Kidney tubule cell (primary cell): ENCODE measurements at regions not wholly inside any gene's neighbourhood (a gene's known extent, or its start where the extent isn't known, plus 50 kb on each side); places are given as distances from the start of the nearest gene placed in this dataset.
"Not testable (repeated sequence)": the region's sequence is repeated elsewhere in the genome, so short reads cannot be mapped to it uniquely, and the experiment has no call there.

Experiments used
- DNase-seq: peaks from one replicate; pipeline ENCODE4 v3.0.0-alpha.2; 2018; ENCODE audit warnings: low spot score

DNA sequence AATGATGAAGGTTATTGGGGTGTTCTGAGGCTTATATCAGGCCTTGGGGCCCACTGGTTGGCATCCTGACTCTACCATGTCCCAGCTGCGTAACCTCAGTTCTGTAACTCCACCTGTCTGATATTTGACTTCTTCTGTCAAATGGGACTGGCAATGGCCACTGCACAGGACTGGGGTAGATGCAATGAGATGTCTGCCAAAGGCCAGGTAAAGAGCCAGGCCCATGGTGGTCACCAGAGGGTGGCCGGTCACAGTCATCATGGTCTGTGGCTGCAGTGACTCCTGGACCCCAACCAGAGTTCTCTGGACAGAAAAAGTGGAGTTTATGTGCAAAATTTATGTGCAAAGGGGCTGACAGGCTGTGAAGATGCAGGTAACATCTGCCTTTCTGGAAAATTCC, 173.3 kb downstream of the PTPRU start:
- no peak for DNase-seq

DNA sequence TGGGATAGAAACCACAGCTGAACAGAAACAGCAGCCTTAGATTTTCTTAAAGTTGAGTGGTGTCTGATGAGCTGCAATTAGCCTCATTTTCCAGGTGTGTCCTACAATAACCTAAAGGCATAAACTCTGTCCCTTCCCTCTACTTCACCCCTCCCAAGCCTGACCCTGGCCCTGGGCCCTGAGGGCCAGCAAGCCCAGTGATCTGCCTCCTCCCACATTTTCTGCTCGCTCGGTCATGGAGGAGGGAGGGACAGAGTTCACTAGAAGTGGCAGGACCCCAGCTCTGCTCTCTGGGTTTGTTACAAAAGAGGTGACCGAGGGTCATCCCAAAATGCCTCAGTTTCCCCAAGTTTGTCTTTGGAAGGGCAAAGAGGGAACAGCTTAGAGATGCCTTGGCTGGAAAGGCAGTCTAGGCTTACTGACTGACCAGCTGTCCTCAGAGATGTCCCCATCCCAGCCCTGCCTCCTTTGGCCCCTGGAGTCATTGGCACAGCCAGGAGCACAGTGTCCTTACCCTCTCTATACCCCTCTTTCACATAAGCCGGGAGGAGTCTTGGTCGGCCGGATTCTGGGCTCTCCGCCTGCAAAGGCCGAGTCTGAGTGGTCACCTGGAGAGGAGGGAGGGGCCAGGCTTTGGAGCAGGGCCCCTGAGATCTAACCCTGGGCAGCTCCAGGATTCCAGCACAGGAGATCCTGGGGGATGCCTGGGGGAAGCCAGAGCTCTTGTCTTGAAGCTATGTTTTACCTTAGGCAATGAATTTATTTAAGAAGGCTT, 172.7 kb downstream of the PTPRU start:
- no peak for DNase-seq

DNA sequence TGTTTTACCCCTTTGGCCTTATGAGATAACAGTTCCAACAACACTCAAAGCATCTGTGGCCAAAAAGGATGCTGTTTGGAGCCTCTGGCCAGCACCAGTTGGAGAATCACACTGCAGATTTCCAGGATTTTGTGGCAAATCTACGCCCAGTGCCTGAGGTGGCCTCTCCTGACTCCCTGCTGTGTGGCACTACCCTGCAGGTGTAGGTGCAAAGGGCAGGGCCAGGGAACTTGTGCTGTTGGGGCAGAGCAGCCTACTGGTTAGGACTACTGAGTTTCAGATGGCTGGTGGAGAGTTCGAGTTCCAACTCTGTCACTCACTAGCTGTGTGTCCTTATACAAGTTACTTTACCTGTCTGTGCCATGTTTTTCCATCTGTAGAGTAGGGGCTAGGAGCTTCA, 170.5 kb downstream of the PTPRU start:
- no peak for DNase-seq

DNA sequence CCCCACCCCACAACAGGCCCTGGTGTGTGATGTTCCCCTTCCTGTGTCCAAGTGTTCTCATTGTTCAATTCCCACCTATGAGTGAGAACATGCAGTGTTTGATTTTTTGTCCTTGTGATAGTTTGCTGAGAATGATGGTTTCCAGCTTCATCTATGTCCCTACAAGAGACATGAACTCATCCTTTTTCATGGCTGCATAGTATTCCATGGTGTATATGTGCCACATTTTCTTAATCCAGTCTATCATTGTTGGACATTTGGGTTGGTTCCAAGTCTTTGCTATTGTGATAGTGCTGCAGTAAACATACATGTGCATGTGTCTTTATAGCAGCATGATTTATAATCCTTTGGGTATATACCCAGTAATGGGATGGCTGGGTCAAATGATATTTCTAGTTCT, 163.9 kb downstream of the PTPRU start:
- DNase-seq = not testable (repeated sequence)

DNA sequence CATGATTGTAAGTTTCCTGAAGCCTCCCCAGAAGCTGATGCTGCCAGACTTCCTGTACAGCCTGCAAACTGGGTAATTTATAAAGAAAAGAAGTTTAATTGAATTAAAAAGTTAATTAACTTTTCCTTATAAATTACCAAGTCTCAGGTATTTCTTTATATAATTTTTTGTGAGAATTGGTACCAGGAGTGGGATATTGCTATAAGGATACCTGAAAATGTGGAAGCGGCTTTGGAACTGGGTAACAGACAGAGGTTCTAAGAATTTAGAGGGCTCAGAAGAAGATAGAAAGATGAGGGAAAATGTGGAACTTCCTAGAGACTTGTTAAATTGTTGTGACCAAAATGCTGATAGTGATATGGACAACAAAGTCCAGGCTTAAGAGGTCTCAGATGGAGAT, 163.1 kb downstream of the PTPRU start:
- no peak for DNase-seq

DNA sequence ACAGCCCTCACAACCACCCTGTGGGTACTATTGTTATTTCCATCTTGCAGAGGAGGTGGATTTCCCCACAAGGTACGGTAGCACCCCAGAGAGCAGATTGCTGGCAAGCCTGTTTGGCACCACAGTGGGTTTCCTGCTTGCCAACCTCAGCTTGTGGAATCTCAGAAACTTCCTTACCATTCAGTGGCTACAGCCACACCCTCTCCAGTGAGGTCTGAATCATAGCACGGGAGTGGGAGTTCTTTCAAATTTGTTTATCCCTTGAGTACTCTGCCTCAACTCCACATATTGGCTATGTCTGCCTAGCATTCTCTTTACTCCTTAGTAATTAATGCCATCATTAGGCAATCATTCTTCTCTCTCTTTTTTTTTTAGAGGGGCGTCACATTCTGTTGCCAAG, 162.1 kb downstream of the PTPRU start:
- peak; percentile 8 for DNase-seq

DNA sequence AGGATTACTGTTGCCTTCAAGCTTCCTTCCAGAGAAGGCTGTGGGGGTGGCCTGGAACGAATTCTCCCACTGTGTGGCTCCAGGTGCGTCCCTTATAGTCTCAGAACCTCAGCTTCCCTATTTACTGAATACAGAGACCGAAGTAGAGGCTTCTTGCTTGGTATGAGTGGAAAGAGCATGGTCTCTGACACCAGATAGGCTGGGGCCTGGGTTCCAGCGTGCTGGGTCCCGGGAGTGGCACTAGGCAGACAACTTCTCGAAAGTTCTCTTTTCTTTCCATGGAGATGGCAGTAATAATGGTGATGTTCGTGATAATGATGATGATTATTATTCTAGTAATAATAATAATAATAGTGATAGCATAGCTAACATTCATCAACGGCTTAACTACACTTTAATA, 161.7 kb downstream of the PTPRU start:
- no peak for DNase-seq

DNA sequence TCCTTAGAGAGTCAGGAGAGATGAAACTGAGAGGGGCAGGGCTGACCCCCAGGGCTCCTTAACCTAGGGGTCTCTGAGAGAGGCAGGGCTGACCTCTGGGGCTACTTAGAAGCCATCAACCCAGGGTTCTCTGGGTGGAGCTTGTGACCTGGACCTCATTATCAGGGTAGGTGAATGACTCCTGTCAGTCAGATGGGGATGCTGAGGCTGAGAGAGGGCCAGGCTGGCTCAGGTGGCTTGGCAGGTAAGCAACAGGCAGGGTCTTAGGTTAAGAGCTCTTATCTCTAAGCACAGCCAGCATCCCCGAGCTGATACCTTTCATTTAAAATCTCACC, 160.9 kb downstream of the PTPRU start:
- no peak for DNase-seq

DNA sequence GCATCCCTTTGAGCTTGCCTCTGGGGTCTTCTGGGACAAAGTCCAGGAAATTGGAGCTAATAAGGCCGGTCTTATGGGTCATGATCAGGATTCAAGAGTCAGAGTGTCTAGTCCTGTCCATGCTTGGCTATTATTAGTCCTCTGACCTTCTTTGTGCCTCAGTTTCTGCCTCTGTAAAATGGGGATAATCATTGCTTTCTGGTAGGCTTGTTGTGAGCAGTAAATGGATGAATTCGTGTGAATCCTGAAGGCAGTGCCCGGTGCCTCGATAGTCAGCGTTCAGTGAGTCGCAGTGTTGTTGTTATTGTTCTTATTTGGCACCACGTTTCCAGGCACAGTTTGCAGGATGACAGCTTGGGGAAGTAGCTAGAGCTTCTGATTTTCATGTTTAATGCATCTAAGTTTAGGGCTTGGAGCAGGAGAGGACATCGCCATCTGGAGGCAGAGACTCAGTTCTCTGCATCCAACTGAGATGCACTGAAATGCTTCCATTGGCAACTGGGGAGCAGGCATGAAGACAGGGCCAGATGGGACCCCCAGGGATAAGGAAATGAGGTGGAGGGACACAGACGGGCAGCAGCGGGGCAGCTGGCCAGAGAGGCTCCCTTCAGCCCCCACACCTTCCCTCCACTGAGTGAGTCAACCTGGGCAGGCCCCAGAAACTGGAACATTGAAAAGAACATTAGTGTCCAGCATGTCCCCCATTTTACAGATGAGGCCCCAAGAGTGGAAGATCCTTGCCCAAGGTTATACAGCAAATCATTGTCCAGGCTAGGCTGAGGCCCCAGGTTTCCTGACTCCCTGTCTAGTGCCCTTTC, 160.3 kb downstream of the PTPRU start:
- no peak for DNase-seq

DNA sequence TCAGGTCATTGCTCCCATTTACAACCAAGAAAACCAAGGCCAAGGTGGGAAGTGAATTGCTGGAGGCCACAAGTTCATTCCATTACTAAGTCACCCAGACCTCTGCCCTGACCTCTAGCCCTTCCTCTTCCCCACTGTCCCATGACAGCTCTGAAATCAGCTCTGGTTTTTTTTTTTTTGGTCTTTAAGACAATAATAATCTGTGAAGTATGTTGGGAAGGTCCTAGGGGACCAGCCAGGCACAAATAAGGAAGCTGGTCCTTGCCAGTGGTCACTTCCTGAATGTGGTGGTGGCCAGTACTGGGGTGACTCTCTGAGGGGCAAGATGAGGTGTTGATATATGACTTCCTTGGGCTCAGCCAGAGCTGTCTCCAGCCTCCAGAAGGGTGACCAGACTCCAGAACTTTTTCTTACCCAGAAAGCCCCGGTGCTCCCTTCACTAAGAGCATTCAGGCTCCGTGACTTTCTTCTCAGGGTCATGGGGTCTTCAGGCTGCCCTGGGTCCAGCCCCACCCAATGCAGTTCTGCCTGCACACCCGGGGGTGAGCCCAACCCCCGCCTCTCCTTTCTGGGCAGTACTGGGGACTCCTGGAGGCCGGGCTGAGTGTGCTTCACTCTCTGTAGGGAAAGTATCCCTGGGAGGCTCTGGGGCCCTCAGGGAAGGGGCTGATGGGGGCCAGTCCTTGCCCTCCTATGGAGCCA, 159.6 kb downstream of the PTPRU start:
- DNase-seq = no peak

DNA sequence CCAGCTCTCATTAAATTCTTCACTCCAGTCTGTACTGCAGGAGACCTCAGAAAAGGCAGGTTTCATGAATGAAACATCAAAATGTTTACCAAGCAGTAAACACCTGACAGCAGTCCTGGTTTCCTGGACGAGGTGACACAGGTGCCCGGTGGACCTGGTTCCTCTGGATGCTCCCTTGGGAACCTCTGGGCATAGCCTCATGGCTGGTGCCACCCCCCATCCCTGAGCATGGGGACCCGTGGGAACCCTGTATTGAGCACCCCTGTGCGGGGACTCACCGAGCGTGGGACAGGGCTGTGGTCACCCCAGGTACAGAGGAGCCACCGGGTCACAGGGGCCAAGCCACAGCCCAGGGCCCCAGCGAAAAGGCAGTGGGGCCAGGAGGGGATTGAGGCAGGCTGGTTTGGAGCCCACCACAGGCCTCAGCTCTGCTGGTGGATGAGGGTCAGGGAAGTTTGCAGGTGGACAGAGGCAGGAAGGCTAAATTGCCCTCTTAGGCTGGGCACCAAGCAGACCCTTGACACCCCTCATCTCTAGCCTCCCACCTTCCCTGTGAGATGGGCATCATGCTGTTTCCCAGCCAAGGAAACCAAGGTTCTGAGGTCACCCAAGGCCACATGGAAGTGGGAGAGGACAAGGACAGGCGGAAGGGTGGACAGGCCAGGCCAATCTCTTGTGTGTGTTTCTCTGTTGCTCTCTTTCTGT, 158.4 kb downstream of the PTPRU start:
- no peak for DNase-seq

DNA sequence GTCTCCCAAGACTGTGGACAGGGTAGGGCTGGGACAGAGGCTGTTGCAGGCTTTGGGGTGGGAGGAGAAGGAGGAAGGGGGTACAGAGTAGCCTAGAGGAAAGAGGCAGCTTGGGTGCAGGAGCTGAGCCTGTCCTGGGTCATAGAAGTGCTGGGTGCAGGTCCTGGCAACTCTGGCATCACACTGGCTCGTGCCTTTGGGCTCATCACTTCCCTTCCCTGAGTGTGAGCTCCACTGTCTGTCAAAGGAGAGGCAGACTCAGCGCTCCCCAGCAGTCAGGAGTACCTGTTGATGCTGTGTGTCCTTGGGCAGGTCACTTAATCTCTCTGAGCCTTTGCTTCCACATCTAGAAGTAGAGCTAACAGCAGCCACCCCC, 157.1 kb downstream of the PTPRU start:
- no peak for DNase-seq

DNA sequence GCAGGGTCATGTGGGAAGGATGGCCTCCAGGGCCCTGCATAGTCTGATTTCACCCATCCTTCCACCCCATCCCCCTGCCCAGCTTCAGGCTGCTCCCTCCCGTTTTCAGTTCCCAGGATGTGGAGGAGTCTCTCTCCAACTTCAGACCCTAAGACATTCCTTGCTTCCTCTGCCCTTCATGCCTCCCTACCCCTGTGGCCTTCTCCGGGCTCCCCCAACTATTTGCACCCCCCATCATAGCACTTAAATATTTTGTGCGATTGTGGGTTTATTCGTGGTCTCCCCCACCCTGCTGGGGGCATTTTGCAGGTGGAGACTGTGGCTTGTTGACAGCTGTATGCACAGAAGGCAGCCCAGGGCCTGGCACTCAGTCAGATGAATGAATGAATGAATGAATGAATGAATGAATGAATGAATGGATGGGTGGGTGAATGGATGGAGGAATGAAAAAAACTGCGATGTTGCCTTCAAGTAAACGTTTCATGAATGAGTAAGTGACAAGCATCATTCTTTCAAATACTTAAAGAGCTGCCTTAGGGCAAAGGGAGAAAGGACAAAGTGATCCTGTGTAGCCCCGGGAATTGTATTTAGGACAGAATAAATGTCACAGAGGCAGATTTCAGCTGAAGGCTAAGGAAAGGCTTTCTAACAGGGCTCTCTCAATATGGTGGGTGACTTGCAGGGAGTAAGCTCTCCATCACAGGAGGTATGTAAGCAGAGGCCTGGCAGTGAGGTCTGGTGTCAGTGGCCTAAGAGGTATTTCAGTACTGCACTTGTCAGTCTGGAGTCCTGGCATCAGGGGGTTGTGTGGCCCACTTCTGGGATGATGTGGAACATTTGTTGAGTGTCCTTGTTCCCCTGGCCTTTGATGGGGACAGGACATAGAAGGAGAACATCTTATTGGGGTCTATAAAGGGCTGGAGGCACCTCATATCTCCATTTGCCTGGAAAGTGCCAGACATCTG, 156.4 kb downstream of the PTPRU start:
- DNase-seq = no peak

DNA sequence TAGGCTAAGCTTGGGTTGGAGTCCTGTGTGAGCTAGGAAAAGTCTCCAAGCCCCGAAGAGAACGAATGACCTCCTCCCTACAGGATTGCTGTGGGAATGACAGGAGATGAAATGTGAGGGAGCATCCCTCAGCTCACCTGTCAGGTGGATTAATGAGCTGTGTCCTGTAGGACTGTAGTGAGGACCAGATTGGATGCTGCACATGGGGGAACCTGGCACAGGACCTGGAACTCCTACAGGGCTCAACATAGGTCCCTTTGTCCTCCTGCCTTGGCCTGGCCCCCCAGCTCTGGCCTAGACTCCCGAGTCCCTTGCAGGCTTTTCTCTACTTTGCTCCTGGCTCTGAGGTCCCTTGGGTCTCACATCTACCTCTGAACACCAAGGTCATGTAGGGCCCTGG, 155.7 kb downstream of the PTPRU start:
- DNase-seq = no peak

DNA sequence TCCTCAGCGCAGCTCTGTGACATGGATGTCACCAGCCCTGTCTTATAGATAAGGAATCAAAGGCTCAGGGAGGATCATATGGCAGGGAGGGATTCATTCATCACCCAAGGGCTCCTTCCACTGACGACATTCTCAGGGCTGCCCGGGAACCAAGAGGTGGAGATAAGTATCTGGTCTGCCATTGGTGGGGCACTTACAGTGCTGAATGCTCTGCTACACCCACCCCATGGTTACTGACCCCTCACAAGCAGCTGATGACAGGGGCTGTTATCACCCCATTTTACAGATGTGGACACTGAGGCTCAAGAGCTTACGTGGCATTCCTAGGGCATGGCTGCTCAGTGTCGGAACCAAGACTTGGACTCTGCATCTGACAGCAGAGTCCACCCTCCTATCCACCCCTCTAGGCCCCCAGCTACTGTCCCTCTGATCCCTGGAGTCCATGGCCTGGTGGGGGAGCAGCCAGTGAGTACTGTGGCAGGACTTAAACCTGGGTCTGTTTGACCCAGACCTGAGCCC, 155.1 kb downstream of the PTPRU start:
- DNase-seq = no peak

DNA sequence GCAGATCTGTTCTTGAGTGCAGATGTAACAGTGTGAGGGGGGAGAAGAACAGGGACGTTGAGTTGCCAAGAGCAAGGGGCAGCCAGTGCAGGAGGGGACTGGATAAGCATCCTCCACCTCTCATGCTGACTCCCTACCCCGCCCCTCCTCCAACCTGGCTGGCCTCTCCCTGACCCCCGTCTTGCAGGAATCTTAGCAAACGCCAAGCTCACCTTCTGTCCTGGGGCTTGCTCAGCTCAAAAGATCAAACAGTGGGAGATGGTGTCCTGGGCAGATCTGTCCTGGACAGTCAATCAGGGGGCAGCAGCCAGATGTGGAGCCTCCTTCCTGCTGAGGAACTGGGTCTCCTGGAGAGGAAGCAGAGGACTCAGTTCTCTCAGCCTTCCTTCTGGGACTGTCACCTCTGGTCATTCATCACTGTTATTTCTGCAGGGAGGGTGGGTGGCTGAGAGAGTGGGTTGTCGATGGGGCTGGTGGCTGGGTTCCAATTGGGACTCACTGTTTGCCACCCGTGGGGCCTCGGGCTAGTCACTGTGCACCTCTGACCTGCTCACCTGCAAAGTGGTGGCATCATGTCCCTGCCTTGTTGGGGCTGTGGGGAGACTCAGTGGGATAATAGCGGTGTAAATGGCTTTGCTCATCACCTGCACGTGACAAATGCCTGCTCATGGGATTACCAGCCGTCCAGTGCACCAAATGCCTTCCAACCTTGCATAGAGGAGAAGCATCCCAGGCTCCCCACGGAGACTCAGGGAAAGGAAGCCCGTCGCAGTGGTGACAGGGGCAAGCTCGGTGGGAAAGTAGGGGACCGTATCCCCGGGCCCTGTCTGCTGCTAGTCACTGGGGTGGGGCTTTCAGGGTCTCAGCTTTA, 154.4 kb downstream of the PTPRU start:
- DNase-seq = no peak

DNA sequence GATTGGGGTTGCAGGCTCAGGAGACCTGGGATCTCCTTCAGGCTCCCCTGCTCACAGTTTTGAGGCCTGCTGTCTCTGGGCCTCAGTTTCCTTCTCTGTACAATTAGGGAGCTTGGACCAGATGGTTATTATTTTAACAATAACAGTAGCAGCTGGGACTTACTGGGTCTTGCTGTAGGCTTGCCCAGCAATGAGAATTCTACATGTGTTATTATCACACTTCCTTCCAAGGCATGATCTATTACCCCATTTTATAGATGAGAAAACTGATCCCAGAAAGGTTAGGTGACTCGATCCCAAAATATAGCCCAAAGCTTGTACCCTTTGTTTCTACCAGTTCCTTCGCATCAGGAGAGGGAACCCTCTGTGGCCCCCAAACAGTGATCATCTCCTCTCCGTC, 153.8 kb downstream of the PTPRU start:
- no peak for DNase-seq

DNA sequence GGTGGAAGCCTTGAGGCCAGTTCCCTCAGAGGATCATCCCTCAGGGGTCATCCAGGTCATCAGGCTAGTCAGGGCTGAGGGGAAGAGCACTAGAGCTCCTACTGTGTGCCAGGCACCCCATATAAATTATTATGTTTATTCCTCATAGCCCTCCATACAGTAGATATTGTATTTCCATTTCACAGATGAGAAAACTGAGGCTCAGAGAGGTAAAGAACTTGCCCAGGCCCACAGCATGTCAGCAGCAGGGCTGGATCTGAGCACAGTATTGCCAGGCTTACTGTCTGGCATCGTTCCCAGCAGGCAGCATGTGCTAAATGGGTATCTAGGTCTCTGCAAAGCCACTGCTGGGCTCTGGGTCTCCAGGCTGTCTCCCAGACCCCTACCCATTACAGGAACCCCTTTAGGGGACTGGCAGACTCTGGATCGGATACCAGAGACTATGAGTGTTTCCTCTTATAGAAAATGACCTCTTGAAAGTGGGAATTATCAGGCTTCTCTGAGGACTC, 153.3 kb downstream of the PTPRU start:
- no peak for DNase-seq

DNA sequence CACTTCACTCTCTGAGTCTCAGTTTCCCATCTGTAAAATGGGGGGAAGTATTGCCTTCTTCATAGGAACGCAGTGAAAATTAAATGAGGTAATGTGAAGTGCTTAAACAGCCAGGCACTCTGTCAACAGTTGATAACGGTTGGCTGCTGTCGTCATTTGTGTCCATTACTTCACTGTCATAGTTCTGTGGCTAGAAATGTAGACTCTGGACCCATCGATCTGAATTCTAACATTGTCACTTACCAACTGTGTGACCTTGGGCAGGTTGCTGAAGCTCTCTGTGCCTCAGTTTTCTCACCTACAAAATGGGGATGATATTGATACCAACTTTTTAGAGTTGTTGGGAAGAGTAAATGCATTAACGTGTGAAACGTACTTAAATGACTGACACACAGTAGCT, 152.6 kb downstream of the PTPRU start:
- DNase-seq = no peak

DNA sequence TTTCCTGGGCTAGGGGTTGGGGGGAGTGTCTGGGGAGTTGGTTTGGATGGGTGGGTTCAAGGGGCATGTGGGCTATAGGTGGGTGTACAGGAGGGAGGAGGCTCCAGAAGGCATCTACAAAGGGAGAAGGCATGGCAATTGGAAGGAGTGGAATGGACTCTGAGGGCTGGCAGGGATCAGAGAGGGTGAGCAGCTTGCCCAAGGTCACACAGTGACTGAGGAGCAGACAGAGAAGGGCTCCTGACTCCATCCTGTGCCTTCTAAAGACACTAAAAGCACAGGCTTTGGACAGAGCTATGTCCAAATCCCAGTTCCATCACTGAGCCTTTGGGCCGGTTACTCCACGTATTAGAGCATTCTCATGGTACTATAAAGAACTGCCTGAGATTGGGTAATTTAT, 151.8 kb downstream of the PTPRU start:
- no peak for DNase-seq
